ENCODE measurements at regions not wholly inside any gene's neighbourhood (a gene's known extent, or its start where the extent isn't known, plus 50 kb on each side); places are given as distances from the start of the nearest gene placed in this dataset.

- dilution Hi-C loops (cut with MboI; ENCODE audit: extremely low pct_ligation_motif_present, low sequenced_read_pairs), result no loop called here
- FAIRE-seq (no peak), DNase-seq (ENCODE audit: low read depth, low spot score) (no peak)
- Histone ChIP-seq H3K27me3 (ENCODE audit: control insufficient read depth, extremely low read depth, insufficient read depth, low read length) (peaks cover 12% of the 10 kb centered on the region), H3K79me2 (ENCODE audit: control insufficient read depth, insufficient read depth, low read length) (no peaks in the 10 kb centered on the region), H3K9me1 (ENCODE audit: control insufficient read depth, extremely low read depth, insufficient read depth, low read length) (no peaks in the 10 kb centered on the region), H3K27ac (ENCODE audit: control insufficient read depth, insufficient read depth, low read length) (no peak overlapping the region), H4K20me1 (ENCODE audit: control insufficient read depth, extremely low read depth, insufficient read depth, low read length) (no peaks in the 10 kb centered on the region), H3K4me1 (ENCODE audit: control insufficient read depth, extremely low read depth, insufficient read depth, low read length) (no peaks in the 10 kb centered on the region), H3K9ac (ENCODE audit: control insufficient read depth, extremely low read depth, insufficient read depth, low read length) (no peak overlapping the region), H3K4me2 (ENCODE audit: control insufficient read depth, extremely low read depth, insufficient read depth, low read depth, low read length) (no peak overlapping the region), H3K36me3 (ENCODE audit: control insufficient read depth in 2 of 2, extremely low read depth in 1 of 2, insufficient read depth in 2 of 2, low read length in 2 of 2) (no peaks in the 10 kb centered on the region), H3K4me3 (ENCODE audit: control insufficient read depth in 2 of 3, extremely low read depth in 1 of 3, insufficient read depth in 2 of 3, low read depth in 1 of 3, low read length in 3 of 3) (no peak overlapping the region), H3K9me3 (ENCODE audit: control insufficient read depth, low read depth, low read length) (no peaks in the 10 kb centered on the region), H2AFZ (ENCODE audit: control insufficient read depth, low read length) (no peak overlapping the region)
- TF ChIP-seq EZH2 (IDR thresholded peaks at IDR 0.05; ENCODE audit: low read length) (no peak), CTCF (optimal IDR thresholded peaks at IDR 0.05 in 1 of 3, IDR thresholded peaks at IDR 0.05 in 1 of 3, conservative IDR thresholded peaks at IDR 0.05 in 1 of 3; ENCODE audit: extremely low read depth in 1 of 3, insufficient read depth in 2 of 3, low read length in 3 of 3) (no peak)
These were observed 658.0 kb downstream of the PTPRU start for GRCh38 chr1:29894311-29894710.

GRCh38 chr1:29893806-29894205 is 657.5 kb downstream of the PTPRU start:
- Histone ChIP-seq H3K9me3 (ENCODE audit: control insufficient read depth, low read depth, low read length) (no peaks in the 10 kb centered on the region), H3K79me2 (ENCODE audit: control insufficient read depth, insufficient read depth, low read length) (no peaks in the 10 kb centered on the region), H3K4me3 (ENCODE audit: control insufficient read depth in 2 of 3, extremely low read depth in 1 of 3, insufficient read depth in 2 of 3, low read depth in 1 of 3, low read length in 3 of 3) (no peak overlapping the region), H3K27ac (ENCODE audit: control insufficient read depth, insufficient read depth, low read length) (no peak overlapping the region), H3K4me2 (ENCODE audit: control insufficient read depth, extremely low read depth, insufficient read depth, low read depth, low read length) (no peak overlapping the region), H3K36me3 (ENCODE audit: control insufficient read depth in 2 of 2, extremely low read depth in 1 of 2, insufficient read depth in 2 of 2, low read length in 2 of 2) (no peaks in the 10 kb centered on the region), H4K20me1 (ENCODE audit: control insufficient read depth, extremely low read depth, insufficient read depth, low read length) (no peaks in the 10 kb centered on the region), H2AFZ (ENCODE audit: control insufficient read depth, low read length) (no peak overlapping the region), H3K9me1 (ENCODE audit: control insufficient read depth, extremely low read depth, insufficient read depth, low read length) (no peaks in the 10 kb centered on the region), H3K9ac (ENCODE audit: control insufficient read depth, extremely low read depth, insufficient read depth, low read length) (no peak overlapping the region), H3K27me3 (ENCODE audit: control insufficient read depth, extremely low read depth, insufficient read depth, low read length) (peaks cover 12% of the 10 kb centered on the region), H3K4me1 (ENCODE audit: control insufficient read depth, extremely low read depth, insufficient read depth, low read length) (no peaks in the 10 kb centered on the region)
- FAIRE-seq, result no peak
- TF ChIP-seq CTCF (optimal IDR thresholded peaks at IDR 0.05 in 1 of 3, IDR thresholded peaks at IDR 0.05 in 1 of 3, conservative IDR thresholded peaks at IDR 0.05 in 1 of 3; ENCODE audit: extremely low read depth in 1 of 3, insufficient read depth in 2 of 3, low read length in 3 of 3) (no peak), EZH2 (IDR thresholded peaks at IDR 0.05; ENCODE audit: low read length) (no peak)
- DNase-seq (ENCODE audit: low read depth, low spot score), result no peak
- dilution Hi-C loops (cut with MboI; ENCODE audit: extremely low pct_ligation_motif_present, low sequenced_read_pairs), result no loop called here

All from keratinocyte (primary cell).